Fibroblast of the conjunctiva (primary cell): ENCODE measurements at regions not wholly inside any gene's neighbourhood (a gene's known extent, or its start where the extent isn't known, plus 50 kb on each side); places are given as distances from the start of the nearest gene placed in this dataset.
"Not testable (repeated sequence)": the region's sequence is repeated elsewhere in the genome, so short reads cannot be mapped to it uniquely, and the experiment has no call there.

ENCODE experiments used
- DNase-seq: peaks from one replicate; pipeline ENCODE4 v3.0.0-alpha.2; 2010; ENCODE audit warnings: low read depth

DNA sequence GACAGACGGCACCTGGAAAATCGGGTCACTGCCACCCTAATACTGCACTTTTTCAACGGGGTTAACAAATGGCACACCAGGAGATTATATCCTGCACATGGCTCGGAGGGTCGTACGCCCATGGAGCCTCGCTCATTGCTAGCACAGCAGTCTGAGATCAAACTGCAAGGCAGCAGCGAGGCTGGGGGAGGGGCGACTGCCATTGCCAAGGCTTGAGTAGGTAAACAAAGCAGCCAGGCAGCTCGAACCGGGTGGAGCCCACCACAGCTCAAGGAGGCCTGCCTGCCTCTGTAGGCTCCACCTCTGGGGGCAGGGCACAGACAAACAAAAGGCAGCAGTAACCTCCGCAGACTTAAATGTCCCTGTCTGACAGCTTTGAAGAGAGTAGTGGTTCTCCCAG is 270.7 kb downstream of the XPNPEP1 start:
- DNase-seq, result not testable (repeated sequence)

DNA sequence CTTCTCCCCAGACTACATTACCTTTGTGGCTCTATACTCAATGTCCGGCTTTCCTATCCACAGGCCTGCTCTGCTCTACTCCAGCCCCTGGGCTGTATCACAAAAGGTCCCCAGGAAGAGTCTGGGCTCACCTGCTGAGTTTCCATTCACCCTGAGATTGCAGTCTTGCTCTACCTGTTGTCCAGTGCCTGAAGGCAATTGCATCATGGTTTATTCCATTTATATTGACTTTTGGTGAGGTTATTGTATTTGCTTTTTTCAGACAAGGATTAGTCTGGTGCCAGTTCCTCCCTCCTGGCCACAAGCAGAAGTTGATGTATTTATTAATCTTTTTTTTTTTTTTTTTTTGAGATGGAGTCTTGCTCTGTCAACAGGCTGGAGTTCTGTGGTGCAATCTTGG is 273.1 kb downstream of the XPNPEP1 start:
- DNase-seq, result no peak

DNA sequence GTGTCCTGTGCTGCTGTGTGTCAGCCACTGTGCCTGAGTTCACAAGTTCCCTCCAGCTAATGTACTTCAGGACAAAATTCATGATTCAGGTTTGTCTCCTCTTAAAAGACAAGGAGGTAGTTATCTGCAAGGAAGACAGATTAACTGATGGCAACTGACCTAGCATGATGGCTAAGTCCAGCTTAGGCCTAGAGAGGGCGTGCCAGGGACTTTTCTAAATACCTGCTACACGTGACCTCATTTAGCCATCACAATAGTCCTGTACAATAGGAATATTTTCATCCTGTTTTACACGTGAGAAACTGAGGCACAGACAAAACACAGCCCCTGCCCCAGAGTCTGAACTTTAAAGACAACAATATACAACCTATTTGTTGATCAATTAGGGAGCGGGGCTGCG is 275.7 kb downstream of the XPNPEP1 start:
- no peak for DNase-seq

DNA sequence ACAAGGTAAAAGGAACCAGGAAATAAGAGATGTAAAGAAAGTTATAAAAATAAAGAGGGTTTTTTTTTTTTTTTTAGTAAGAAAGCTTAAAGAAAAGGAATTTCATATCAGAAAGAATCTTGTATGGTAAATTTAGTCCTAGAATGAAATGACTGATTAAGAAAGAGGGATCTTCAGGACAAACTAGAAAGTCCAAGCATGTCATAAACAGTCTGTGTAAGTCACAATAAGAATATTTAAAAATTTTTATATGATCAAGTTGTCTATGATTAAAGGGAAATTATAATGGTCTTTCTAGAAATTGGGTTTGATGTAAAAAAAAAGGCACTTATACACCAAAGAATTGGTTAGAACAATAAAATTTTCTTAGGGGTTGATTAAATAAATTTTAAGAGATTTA is 289.5 kb downstream of the XPNPEP1 start:
- no peak for DNase-seq

DNA sequence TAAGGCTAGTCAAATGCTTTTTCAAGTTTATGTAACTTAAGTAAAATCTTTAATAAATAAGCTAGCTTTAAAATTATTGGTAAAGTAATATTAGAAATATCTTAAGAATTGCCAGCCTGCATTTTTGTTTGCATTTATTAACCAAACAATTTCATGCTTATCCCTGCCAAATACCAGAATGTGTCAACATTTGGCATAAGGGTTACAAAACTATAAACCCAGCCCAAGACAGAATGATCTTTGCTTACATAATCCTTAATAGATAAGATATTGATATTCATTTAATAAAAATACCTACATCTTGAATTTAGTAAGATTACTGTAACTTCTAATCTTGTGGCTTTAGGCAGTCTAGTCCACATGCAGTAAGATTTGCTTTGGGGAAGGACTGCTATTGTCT is 290.3 kb downstream of the XPNPEP1 start:
- not testable (repeated sequence) for DNase-seq

DNA sequence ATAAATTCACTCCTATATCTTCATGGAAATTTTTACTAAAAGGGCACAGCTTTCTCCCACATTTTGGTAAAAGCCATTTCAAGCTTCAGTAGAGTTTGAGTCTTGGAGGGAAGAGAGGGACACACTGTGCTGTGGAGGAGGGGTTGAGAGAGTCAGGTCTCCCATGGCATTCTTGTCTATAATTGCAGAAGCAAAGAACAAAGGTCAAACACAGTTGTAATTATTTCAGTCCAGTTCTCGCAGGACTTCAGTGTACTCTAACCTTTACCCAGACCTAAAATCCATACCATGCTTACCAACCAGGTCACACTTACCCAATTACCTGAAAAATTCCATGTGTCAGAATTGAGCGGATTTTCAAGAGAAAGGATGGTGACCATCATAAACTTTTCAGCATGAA is 298.4 kb downstream of the XPNPEP1 start:
- no peak for DNase-seq

DNA sequence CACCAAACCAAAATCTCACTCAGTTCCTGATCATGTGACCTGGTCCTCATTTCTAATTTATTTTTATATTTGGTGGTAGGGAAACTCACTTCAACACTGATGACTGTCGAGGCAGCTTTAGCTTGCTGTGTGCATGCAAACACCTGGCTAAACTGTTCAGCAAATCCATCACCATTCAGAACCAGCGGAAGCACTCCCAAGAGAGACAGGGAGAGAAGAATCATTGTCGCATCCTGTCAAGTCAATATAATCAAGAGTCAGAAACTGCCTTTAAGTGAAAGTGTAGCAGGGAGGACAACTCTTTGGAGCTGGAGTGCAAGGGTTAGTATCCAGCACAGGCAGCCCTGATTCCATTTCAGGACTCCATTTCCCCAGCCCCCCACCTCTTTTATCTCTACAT is 300.7 kb downstream of the XPNPEP1 start:
- no peak for DNase-seq

DNA sequence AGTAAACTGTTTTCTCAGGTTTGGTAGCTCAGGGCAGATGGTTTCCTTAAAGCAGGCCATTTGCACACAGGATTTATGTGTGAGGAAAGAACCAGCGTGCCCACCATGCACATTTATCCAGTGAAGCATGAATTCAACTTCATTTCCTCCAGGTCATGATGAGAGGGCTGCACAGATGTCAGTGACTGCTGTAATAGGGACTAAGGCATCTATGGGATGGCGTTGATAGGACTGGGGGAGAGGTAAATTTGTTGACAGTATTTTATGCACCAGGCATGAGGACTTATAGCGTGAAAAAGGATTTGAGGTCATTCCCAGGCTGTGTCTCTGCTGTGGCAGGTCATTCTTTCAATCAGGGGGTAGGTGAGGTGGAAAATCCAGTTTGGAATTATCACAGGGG is 302.9 kb downstream of the XPNPEP1 start:
- no peak for DNase-seq

DNA sequence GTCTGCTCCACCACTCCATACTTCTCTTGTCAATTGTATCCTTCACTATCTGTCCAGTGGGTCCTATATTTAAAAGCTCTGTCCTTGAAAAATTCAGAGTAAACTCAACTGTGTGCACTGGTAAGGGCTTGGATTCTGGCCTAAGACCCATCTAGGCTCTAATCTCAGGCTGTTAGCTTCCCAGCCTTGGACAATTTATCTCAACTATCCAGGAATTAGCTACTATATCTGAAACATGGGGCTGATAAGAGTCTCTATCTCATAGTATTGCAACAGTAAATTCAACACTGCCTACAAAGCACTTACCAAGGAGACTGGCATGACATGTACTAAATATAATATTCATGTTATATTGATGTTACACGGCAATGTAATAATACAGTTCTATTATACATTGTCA is 303.4 kb downstream of the XPNPEP1 start:
- no peak for DNase-seq

DNA sequence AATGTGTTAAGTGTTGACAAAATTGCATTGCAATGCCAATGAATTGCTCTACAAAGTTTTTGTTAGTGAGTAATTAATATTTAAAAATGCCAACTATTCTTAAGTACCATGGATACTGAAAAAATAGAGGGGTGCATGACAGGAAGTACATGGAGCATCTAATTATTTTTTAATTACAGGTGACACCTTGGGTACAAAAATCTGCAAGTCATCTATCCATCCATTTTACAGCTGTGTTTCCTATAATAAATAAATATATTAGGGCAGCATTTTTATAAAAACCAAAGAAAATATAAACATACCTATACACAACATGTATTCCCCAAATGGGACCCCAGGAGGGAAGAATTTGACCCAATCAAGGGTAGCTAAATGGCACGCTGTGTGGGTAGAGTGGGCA is 304.6 kb downstream of the XPNPEP1 start:
- no peak for DNase-seq

DNA sequence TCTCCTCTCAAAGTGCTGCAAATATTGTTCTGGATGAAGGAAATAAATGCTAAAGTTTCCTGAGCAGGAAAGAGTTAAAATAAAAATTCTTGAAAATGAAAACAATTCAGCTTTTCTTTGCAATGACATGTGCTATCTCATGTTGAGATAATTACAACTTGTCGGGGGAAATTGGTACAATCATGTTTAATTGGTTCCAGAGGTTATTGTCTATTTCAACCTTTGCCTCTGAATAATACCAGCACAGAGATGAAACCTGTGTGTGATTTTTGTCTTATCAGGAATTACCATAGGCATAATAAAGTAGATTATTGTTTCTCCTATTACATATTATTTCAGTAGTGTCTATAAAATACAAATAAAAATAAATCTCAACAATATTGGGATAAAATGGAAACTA is 305.0 kb downstream of the XPNPEP1 start:
- DNase-seq, result no peak

DNA sequence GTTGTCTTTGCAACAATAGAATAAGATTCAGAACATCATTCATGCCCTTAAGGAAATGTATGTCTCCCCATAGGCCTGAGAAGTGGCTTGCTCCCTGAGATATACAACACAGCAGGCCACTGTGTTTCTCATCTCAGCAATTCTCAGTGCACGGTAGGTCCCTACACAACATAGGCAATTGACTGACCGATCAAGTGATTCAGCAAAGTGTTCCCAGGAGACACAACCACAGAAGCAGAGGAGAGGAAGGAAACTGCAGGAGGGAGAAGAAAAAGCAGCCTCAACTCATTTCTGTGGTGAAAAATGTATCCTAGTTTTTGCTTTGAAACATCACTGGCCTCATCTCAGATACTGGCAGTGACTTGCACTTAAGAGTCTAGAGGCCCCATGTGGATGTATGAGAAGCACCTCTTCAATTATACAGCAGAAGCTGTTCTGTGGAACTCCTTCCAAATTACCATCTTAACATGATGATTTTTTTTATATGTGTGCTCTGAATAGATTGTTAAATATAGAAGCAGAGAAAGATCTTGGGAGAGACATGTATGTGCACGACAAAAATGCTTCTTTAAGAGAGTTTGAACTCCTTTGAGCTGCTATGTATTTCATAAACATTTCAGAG is 306.8 kb downstream of the XPNPEP1 start:
- no peak for DNase-seq

DNA sequence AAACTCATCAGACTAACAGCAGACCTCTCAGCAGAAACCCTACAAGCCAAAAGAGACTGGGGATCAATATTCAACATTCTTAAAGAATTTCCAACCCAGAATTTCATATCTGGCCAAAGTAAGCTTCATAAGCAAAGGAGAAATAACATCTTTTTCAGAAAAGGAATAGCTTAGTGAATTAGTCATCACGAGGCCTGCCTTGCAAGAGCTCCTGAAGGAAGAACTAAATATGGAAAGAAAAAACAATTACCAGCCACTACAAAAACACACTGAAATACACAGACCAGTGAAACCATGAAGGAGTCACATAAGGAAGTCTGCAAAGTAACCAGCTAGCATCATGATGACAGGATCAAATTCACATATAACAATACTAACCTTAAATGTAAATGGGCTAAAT is 328.0 kb downstream of the XPNPEP1 start:
- DNase-seq, result not testable (repeated sequence)

DNA sequence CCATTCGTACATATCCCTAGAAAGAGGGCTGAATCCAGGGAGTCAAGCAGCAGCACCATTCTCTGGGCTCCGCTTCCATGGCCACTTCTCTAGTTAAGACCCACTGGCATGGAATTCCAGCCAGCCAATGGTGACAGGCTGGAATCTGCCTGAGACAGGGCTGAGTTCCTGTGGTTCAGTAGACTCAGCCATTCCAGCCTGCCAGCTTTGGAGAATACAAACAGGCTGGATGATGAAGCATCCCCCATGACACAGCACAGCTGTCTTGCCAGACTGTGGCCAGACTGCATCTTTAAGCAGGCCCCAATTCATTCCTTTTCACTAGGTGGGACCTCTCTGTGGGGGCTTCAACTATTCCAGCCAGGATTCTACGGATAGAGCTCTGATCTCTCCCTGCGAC is 329.6 kb downstream of the XPNPEP1 start:
- DNase-seq, result no peak

DNA sequence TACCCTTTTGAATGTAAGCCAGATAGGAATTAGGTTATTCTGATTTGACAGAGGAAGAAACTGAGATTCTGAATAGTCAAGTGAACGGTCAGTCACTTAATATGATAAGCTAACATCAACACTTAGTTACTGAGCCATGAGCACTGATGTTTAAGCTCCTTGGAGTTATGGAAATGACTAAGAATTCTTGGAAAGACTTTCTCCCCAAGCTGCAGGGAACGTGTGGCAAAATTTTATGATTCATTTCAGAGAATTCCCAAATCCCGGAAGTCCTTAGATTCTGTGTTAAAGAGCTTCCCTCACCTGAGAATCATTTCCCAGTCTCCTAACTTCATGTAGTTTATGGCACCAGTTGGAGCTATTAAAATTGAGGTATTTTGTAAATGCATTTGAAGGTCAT is 330.9 kb downstream of the XPNPEP1 start:
- no peak for DNase-seq

DNA sequence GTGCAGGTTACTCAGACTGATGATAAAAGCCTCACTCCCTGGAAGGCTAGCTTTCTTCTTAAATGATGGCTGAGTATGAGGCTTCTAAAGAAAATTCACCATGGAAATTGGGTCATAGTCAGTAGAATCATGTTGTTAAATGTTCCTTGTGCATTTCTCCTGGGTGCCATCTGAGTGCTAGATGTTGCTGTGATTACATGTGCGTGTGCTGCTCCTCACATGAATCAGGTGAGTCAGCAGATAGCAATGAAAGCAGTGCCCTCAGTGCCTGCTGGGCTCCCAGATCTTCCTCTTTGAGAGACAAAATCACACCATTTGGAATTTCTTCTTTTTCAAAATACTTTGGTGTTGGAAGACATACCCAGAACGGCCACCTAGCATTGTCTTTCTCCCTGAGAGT is 331.7 kb downstream of the XPNPEP1 start:
- DNase-seq, result no peak

DNA sequence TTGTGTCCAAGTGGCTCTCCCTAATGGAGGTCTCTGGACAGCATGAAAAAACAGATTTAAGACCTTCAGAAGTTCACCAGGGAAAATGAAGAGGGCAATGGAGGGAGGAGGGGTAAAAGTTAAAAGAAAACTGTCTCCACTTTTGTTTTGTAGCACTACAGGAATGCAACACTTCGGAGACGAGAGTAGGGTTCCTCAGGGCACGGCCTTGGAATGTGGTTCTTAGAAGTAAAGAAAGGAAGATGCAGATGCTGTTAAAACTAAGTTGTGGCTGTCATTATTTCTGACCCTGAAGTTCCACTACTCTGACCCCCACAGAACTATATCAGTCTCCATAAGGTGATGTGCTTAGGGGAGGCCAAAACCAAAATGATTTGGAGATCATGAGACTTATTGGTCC is 335.1 kb downstream of the XPNPEP1 start:
- no peak for DNase-seq

DNA sequence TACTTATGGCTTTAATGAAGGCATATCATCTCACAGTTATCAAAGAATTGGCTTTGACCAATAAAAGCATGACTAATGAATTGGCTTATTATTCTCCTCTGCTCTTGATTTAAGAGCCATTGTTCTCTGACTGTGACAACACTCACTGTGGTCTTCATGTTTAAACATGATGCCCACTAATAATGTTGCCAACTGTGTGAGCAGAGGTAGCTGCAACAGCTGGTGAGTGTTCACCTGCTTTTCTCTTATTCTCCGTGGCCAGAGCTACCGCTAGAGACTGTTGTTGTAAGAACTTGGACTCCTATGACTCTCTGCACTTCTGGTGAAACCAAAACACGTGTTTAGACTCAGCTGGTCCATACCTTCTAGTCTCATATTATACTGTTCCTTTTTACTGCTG is 335.9 kb downstream of the XPNPEP1 start:
- no peak for DNase-seq

DNA sequence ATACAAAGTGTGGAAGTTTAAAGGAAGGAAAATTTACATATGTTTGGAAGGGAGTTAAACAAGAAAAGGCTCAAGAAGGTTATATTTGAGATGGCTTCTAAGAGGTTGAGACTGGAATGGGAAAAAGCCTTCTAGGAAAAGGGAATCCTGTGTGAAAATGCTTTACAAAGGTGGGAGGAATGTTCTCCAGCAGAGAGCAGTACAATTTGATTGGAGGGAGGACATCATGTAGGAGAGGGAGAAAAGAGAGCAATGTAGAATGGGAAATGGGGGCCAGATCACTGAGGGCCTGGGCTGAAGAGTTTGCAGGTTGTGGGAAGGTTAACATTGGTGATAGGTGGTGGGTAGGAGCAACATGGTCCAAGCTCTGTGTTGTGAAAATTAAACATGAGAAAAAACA is 366.9 kb downstream of the XPNPEP1 start:
- no peak for DNase-seq

DNA sequence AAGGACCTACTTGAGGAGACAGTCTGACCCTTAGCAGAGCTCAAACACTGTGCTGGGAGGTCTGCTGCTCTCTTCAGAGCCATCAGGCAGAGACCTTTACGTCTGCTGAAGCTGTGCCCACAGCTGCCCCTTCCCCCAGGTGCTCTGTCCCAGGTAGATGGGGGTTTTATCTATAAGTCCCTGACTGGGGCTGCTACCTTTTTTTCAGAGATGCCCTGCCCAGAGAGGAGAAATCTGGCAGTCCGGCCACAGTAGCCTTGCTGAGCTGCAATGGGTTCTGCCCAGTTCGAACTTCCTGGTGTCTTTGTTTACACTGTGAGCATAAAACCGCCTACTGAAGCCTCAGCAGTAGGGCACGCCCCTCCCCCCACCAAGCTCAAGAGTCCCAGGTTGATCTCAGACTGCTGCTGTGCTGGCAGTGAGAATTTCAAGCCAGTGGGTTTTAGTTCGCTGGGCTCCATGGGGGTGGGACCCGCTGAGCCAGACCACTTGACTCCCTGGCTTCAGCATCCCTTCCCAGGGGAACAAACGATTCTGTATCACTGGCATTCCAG is 381.2 kb downstream of the XPNPEP1 start:
- not testable (repeated sequence) for DNase-seq

DNA sequence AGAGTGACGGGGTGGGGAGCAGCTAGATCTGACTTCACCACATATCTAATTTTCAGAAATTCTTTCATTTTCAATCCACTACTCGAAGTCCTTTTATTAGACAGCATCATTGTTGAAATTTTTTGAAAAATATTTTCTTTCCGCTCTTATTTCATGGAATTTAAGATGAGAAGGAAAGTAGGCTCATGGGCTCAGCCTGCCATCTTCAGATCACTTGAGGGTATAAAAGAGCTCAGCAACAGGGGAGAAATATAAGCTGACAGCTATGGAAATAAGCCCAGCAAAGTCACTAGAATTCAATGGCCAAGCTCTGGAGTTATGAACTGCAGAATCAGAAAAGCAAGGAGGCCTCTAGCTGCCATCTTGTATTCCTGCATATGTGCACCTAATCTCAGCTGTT is 389.1 kb downstream of the XPNPEP1 start:
- DNase-seq, result no peak

DNA sequence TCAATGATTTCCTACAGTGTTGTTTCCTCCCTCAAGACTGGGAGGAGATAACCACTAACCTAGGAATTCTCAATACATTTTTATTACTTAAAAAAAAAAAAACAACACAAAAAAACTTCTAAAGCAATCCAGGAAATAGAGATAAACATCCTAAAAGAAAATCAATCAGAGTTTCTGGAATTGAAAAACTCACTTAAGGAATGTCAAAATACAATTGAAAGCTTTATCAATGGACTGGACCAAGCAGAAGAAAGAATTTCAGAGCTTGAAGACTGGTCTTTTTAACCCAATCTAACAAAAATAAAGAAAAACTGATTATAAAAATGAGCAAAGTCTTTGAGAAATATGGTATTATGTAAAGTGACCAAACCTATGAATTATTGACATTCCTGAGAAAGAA is 394.1 kb downstream of the XPNPEP1 start:
- DNase-seq, result no peak

DNA sequence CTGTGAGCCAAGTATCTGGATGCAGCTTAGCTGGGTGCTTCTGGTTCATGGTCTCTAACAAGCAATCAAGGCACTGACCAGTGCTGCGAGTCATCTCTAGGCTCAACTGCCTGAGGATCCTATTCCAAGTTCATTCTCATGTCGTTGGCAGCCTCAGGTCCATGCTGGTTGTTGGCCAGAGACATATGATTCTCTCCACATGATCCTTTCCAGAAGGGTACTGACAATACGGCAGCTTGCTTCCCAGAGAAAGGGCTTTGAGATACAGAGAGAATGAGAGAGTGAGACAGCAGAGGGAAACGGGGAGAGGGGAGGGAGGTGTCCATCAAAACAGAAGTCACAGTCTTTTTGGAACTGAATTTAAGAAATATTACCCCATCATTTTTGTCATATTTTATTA is 405.6 kb downstream of the XPNPEP1 start:
- no peak for DNase-seq

DNA sequence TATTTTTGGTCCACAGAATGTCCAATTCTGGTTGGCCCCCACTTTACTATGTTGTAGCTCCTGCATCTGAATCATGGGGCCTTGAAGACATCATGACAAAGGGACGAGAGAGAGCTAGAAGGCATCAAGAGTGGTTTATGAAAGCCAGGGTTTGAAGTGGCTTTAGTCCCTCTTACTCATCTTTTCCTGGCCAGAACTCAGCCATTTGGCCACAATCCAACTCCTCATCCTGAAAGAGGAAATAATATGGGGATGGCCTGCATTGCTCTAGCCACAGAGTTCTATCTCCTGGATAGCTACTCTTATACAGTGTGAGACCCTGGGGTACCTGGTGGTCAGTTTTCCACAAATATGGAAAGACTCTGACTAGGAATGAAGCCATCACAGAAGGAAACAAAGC is 418.9 kb downstream of the XPNPEP1 start:
- DNase-seq, result peak; percentile 1

DNA sequence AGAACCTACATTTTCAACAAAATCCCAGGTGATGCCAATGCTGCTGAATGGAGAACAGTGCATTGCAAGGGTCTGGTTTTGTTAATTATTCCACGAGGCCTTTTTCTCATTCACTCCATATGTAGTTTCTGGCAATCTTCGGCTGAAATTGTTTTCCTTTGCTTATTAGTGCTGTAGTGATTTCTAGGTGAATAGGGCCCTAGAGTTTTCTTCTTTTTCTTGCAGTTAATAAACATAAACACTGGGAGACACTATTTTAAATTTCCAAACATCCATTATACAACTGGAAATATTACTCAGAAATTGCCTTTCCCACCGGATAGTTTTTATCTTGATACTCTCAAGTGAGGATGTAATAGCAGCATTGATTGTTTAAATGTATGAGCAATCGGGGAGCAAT is 435.6 kb downstream of the XPNPEP1 start:
- no peak for DNase-seq
